Vagina (tissue), 2 donors: ENCODE measurements at regions not wholly inside any gene's neighbourhood (a gene's known extent, or its start where the extent isn't known, plus 50 kb on each side); places are given as distances from the start of the nearest gene placed in this dataset.

ENCODE experiments used
- POLR2A ChIP-seq, 2 donors: fragments of 450-650 bp; IDR thresholded peaks; one replicate each; pipeline ENCODE4 v1.6.1; 2017; ENCODE audit warnings: antibody characterized with exemption in 2 of 2, mild to moderate bottlenecking in 2 of 2, moderate library complexity in 2 of 2
- TF ChIP-seq, protein P1 (sequence below), 3 experiments: fragments of 450-650 bp in 2 of 3; fragments of 200-600 bp in 1 of 3; sonication (generic) in 1 of 3; IDR thresholded peaks; one replicate each; pipeline ENCODE4 v1.5.1; 2017 to 2019; ENCODE audit warnings: antibody characterized with exemption in 3 of 3, mild to moderate bottlenecking in 2 of 3, moderate library complexity in 2 of 3

DNA sequence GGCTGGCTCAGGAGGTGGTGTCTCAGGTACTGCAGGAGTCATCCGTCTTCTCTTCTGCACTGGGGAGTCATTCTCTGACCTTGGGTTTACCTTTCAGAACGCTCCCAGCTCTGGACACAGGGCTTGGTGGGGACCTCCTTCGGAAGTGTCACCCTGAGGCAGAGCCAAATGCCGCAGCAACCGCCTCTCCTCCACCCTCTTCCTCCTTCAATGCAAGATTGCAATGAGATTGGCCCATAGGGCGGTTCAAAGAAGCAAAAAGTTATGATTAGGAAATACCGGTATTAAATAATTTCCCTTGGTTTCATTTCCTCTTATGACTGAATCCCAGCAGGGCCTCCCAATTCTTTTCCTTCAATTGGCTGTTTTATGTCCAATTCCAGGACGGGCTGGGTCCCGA is 178.8 kb downstream of the ACKR3 start:
- TF ChIP-seq, protein P1, sequence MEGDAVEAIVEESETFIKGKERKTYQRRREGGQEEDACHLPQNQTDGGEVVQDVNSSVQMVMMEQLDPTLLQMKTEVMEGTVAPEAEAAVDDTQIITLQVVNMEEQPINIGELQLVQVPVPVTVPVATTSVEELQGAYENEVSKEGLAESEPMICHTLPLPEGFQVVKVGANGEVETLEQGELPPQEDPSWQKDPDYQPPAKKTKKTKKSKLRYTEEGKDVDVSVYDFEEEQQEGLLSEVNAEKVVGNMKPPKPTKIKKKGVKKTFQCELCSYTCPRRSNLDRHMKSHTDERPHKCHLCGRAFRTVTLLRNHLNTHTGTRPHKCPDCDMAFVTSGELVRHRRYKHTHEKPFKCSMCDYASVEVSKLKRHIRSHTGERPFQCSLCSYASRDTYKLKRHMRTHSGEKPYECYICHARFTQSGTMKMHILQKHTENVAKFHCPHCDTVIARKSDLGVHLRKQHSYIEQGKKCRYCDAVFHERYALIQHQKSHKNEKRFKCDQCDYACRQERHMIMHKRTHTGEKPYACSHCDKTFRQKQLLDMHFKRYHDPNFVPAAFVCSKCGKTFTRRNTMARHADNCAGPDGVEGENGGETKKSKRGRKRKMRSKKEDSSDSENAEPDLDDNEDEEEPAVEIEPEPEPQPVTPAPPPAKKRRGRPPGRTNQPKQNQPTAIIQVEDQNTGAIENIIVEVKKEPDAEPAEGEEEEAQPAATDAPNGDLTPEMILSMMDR (IDR thresholded peaks at IDR 0.05), result no peak
- no peak for TF ChIP-seq POLR2A (IDR thresholded peaks at IDR 0.05)
